Frontal cortex (tissue), 3 donors: ENCODE measurements at regions not wholly inside any gene's neighbourhood (a gene's known extent, or its start where the extent isn't known, plus 50 kb on each side); places are given as distances from the start of the nearest gene placed in this dataset.

ENCODE experiments used
- DNase-seq, 2 donors: peaks; one replicate each; pipeline ENCODE4 v3.0.0; 2012; ENCODE audit warnings: low spot score in 2 of 2
- FAIRE-seq: peaks from 2 replicates; lab custom pipeline; 2012; peaks lifted over from hg19 to GRCh38; lab: Jason Lieb, UNC
- donor health status: control.
- donor health status: control.
- donor health status: control.

DNA sequence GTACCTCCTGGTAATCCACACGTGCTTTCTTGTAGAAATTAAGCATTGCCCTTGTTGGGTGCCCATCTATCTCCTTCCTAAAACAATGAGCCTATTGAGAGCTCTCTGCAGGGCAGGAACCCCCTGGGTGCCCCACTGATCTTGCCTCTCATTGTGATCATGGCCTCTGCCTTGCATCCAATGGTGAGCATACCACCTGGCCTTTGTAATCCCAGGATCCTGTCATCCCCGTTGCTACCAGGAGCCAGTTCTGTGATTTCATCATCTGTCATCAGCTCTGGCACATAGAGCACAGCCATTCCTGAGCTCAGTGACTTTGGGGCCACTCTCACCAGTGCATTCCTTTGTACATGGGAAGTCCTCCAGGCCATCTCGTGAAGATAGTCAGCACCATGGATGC is 381.0 kb upstream of the ID2 start:
- FAIRE-seq (no peak), DNase-seq (no peak)

DNA sequence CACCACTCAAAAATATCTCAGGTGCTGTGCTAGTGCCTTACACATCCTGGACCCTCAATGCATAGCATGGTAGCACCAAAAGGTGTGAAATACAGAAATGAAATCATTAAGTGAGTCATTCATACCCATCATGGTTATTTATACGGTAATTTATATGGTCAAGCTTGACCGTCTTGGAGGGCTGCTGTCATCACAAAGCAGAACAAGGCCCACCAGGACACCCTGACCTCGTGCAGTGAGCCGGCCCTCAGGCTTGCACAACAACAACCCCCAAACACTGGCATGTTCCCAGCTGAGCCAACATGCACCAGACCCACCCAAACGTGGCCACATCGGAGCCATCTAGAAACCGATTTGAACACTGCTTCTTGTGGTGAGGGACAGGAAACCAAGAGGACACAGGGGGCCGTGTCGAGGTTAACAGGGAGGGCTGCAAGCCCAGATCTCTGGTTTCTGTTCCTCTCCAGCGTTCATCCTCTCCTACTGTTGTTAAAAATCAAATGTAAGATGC is 378.5 kb upstream of the ID2 start:
- DNase-seq (no peak), FAIRE-seq (no peak)

DNA sequence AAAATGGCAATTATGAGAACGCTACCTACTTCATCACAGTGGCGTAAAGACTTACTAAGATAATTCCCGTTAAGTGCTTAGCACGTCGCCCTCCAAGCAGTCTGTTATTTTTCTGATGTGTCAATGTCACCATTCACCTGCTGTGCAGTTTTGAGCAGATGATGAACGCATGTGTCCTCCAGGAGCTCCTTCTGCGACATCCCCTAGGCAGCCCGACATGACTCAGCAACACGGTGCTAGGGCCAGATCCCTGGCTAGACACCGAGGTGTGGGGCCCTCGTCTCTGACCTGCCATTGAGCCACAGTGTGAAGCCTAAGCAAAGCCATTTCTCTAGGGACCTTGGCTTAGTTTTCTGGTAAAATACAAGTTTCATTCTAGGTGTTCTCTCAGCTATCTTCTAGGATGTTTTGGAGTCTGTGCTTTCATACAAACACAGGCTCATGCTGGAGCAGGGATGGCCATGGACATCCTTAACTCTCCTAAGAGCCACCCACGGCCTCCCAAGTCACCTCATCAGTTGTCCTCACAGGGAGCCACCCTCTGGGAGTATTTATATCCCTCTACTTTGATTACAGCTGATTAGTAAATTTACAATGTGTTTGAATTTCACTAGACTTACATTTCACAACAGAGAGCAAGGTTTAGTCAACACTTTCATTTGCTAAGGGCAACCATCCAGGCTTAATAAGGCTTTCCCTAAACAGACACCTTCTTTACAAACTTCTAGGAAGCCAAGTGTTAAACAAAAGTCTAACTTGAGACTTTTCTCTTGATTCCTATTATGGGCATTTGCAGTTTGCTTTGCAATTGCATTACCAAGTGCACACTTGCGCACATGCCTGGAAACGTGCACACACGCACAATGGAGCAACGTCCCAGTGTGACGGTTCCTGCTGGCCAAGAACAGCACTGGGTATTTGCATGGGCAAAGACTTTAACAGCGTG is 376.8 kb upstream of the ID2 start:
- FAIRE-seq (no peak), DNase-seq (no peak)

DNA sequence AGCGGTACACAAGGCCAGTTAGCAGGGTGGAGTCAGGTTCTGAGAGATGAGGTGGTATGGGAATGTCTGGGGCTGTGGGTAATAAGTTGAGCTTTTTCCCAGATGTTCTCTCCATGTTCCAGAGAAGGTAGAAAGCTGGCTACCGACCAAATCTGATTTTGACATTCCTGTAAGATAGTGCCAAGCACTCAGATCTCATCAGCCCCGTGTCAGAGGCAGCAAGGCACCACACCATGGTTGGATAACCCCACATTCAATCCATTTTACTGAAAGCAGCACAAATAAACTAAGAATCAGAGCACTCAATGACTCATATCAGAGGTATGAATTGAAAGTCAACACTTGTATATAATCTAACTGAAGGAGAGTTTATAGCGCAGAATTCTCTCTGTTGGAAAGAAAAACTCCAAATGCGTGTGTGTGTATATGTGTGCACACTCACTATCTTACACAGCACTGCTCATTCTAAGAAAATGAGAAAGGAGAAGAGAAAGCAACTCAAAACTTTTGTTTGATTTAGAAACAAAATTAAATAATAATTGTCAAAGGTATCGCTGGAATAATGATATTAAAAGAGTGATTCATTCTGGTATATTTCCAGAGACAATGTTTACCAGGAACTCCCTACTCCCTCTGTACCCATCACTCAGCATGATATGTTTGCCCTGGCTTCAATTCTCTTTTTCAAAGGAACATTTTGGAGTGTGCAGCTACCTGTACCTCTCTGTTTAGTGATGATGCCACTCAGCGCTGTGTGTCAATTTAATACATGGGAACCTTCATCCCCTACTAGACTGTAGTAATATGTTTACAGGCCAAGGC is 375.1 kb upstream of the ID2 start:
- FAIRE-seq (no peak), DNase-seq (no peak)

DNA sequence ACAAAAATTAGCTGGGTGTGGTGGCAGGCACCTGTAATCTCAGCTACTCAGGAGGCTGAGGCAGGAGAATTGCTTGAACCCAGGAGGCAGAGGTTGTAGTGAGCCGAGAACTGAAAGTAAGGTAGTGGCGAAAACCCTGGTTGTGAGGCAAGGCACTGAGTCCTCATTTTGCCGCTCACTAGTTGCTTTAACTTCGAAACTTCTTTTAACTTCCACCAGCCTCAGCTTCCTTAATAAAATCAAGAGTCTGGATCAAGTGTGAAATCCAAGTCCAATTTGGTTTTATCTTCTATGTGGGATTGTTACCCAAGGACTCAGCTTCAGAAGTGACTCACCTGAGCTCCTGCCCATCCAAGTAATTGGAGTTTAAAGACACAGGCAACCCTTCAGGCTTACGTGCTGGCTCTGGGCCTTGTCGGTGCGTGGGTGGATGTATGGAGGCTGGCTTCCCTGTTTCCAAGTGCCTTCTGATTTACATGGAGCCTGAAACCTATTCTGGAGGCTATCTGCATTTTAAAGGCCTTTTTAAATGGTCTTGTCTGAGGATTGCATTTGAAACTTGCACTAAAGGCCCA is 374.2 kb upstream of the ID2 start:
- FAIRE-seq = no peak

DNA sequence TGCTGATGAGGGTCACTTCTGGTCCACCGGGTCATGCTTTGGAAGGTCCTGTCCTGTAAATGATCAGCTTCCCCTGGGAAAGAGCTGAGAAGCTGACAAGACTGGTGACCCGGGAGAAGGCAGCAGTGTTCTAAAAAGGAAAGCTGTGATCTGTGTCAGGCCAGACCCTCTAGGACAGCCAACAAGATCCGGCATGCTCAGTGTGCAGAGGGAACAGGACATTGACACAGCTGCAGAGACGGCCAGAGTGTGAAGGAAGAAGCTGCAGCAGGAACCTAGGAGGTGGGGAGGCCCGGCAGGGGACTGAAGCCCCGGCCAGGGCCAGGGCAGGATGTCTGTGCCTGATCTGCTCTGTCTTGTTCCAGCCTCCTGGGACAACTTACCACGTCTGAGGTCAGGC is 372.7 kb upstream of the ID2 start:
- FAIRE-seq = no peak
- DNase-seq = no peak

More for the DNA sequence above, 374.2 kb upstream of the ID2 start:
- no peak for DNase-seq

DNA sequence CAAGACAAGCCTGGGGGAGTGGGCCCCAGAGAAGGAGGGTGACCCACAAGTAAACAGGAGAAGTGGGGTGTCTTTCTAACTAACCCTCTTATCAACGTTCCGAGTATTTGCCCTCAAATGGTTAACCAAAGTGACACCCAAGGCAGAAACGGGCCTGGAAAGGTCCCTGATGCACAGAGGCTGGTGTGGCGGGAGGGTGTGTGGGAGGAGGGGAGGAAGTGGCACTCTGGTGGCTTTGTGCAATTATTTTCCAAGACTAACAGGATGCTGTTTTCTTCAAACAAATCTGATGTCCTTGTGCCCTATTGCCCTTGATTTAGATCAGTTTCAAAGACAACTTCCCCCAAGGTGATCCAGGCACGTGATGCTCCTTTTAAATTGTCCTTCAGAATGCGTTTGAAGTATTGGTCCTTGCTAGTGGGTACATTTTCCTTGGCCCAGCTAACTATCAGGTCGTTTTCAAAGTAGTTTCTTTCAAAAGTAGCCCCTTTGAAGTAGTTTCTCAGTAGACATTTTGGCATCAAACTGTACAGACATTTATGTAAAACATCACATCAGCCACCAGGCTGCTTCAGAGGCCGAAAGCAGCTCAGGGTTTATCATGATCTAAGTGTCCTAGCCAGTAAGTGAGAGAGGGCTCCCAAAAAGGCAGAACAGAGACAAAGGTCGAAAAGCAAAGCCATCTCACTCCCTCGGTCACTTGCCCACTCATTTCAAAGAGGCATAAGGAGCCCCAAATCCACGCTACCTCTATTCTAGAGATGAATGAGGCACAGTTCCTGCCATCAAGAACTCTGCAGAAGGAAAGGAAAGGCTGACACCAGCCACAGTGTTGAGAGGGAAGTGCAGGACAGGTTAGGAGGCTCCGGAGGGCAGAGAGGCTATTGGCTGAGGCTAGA is 371.1 kb upstream of the ID2 start:
- DNase-seq (no peak), FAIRE-seq (no peak)

DNA sequence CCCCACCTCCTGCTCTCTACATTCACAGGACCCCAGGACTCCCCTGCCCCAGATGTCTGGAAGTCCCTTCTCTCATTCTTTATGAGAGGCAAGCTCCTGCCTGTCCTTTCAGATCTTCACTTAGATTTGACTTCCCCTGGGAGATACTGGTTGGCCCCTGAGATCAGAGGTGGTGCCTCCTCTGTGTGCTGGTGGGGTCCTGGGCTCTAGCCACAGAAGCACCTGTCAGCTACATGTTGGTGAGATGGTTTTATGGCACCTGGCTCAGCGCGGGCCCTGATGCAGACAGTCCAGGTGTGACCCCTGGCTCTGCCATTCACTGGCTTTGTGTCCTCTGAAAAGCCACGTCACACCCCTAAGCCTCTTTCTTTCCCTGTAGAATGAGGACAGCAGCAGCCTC is 369.6 kb upstream of the ID2 start:
- DNase-seq (no peak), FAIRE-seq (no peak)

DNA sequence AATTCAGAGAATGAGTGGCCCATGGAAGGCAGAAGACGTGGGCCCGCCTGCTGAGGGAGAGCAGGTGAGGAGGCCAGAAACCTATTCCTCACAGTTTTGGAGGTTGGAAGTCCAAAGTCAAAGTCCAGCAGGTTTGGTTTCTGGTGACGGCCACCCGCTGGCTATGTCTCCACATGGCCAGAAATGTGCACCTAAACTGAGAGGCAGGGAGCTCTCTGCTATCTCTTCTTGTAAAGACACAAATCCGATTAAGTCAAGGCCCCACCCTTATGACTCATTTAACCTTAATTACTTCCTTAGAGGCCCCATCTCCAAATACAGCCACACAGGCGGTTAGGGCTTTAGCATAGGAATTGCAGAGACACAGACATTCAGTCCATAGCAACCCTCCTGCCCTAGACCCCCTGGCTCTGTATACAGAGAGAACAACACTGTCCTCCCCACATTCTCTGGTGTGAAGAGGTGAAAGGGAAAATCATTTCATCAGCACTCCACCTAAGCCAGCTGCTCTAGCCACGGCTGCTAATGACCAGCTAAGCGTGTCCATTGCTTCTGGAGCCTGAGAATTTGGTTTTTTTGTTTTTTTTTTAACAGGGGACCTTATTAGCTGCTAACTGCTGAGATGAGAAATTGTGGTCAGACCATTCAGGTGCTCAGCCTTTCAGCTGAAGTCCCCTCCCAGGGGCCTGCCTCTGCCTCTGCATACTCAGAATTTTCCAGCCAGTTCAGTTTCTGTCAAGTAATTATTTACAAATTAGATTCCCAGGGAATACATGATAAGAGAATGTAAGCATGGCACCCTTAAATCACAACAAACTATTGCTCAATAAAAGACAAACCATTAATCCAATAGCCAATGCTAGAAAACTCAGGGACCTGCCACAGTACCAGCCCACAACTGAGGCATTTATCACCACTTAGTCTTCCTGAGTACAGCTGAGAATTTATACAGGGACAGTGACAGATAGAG is 368.7 kb upstream of the ID2 start:
- DNase-seq (no peak), FAIRE-seq (no peak)

DNA sequence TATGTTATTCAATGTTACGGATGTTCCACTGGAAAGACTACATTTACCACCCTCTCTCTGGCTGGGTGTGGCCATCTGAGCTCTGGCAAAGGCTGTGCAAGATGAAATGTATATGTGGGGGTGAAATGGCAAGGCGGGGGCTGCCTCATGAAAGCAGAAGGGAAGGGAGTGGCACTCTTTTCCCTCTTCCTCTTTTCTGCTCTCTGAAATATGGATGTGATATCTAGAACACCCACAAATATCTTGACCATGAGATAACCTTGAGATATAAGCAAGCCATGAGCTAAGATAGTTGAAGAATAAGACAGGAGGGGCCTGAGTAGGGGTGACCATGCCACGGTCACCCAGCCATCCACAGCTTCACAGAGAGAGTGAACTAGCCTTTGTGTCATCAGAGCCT is 367.8 kb upstream of the ID2 start:
- FAIRE-seq = no peak
- DNase-seq = no peak

DNA sequence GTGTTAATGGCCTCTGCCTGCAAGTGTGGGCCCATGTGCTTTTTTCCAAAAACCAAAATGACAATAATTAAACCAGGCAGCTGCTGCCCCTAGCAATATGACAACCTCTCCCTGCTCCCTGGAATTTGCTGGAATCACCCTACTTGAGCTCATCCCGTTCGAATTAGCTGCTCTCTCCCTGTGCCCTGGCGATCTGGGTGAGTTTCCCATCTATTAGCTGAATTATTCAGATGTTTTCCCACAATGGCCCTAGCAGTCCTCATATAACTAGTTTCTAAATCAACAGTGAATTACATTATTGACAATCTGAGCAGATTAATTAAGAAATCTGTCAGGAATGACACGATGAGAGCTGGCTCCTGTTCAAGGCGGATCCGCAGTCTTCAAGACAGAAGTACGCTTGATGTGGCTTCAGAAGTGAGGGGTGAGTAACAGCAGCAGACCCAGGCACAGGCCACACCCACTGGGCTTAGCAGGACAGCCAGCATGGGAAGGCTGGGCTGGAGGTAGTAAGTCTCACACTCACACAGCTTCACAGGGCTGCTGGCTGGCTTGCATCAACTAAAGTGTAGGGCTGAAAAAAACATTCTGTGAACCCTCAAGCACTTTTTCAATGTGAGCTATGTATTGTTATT is 366.2 kb upstream of the ID2 start:
- FAIRE-seq = no peak
- no peak for DNase-seq

DNA sequence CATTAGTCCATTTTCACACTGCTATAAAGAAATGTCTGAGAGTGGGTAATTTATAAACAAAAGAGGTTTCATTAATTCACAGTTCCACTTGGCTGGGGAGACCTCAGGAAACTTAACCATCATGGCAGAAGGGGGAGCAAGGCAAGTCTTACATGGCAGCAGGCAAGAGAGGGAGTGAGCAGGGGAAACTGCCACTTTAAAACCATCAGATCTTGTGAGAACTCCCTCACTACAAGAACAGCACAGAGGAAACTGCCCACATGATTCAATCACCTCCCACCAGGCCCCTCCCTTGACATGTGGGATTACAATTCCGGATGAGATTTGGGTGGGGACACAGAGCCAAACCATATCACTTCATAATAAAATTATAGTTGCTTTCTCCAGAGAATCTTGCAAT is 365.5 kb upstream of the ID2 start:
- FAIRE-seq = no peak
- DNase-seq = no peak

DNA sequence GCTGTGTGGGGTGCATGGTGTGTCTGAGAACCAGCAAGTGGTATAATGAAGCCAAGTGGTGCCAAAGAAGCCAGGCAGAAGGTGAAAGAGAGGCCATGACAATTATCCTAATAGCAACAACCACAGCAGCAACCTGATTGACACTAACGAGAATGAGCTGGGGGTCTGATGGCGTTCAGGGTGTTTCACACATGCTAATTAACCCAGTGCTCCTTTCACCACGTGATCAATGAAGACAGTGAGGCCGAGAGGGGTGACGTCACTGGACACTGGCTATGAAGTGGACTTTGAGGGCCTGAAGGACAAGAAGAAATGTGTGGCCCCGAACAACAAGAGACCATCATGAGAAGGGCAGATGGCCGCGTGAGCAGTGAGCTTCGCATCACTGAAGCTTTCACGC is 364.4 kb upstream of the ID2 start:
- no peak for FAIRE-seq

DNA sequence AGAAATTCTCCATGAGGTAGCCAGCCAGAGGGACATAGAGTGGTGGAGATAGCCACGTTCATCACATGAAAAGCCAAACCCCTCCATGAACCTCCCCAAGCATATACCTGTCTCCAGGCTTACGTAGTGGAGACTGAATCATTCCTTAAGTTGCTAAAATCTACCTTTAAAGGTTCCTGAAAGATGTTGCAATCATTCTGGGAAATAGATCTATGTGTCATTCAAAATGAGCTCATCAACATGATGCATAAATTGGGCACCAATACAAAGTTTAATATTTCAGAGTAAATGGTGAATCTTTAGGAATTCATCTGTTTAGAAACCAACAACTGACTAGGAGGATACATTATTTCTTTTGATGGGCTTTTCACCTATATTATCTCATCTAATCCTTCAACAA is 362.6 kb upstream of the ID2 start:
- FAIRE-seq (no peak), DNase-seq (no peak)

More for the DNA sequence above, 364.4 kb upstream of the ID2 start:
- no peak for DNase-seq

DNA sequence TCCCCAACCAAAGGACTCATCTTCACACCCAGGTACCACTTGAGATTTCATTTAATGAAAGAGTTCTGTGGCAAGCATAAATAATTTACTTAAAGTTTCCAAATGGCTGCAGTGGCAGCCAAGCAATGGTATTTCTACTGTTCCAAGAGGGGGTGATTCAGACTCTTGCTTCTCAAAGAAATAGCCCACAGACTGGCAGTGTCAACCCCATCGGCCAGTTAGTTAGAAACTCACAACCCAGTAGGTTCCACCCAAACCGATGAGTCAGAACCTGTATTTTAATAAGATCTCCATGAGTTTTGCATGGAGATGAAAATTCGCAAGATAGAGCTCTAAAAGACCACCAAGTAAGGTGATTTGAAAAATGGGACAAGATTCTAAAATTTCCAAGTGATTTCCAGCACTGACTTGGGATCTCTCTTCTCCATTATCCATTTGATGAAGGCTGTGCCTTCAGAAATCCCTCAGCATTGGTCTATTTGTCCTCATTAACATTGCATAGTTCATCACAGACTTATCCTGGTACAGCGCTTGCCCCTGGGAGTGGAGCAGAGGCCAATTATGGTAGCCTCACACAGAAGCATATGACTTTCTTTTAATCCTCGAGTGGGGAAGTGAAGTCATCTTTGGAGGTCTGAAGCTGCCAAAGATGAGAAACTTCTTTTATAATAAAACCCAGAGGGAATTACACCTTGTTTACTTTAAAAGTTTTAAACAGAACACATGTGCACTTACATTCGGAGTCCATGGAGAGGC is 361.4 kb upstream of the ID2 start:
- FAIRE-seq = no peak

DNA sequence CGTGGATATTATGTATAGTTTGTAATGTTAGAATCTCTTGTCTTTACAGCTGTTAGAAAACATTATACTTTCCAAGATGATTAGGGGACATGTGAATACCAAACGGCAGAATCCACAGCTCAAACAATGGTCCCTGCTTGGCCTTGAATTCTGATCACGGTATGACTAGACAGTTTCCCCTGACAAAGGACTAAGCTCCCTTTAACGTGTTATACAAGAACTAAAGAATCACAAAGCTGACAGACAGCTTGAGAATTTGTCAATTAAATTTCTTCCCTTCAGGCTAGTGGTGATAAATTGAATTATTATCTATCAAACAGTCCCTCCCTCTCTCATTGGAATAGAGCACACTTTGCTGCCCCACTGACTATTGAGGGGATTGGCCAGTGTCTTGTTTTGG is 359.2 kb upstream of the ID2 start:
- no peak for FAIRE-seq

More for the DNA sequence above, 361.4 kb upstream of the ID2 start:
- no peak for DNase-seq

DNA sequence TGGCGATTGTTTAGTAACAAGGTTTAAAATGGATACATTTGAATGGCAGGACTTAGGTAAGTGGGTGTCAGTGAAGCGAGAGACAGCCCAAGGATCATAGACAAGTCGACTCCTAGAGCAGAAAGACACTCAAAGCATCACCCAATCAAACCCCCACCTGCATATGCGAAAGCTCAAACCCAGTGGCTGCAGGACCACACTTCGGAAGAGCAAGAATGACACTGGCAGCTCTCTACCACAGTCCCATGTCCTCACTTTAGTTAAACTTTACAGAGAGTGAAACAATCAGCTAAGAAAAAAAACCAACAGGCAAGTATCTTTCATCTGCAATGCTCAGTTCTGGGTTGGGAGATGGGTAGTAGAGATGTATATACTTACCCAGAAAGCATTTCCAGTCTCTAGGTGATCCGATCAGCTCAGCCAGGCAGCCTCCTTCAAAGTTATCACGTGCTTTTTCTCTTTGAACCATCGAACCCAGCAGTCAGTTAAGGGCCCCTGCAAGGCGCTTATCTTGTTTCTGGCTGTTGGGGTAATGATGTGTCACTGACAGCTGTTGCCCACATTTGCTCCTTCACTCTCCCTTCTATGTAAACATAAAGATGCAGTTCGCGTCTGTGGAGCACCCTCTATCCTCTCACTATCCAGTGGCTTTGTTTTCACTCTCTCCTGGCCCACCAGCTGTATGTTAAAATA is 357.5 kb upstream of the ID2 start:
- FAIRE-seq (no peak), DNase-seq (no peak)

More for the DNA sequence above, 359.2 kb upstream of the ID2 start:
- no peak for DNase-seq
